ENCODE measurements at regions not wholly inside any gene's neighbourhood (a gene's known extent, or its start where the extent isn't known, plus 50 kb on each side); places are given as distances from the start of the nearest gene placed in this dataset.

GRCh38 chr2:145096582-145096981, 576.7 kb upstream of the ZEB2 start:
- DNase-seq, result no peak
- no peaks in the 10 kb centered on the region for H3K4me1 ChIP-seq
- ATAC-seq, result no peak
- no peaks in the 10 kb centered on the region for H3K9me3 ChIP-seq
- intact Hi-C loops (cut with DNase I), result no loop called here
- no peak for TF ChIP-seq CTCF (IDR thresholded peaks at IDR 0.05)
- H3K36me3 ChIP-seq (ENCODE audit: insufficient read depth in 1 of 2, low read depth in 1 of 2), result no peaks in the 10 kb centered on the region
- no peak overlapping the region for H3K4me3 ChIP-seq
- H3K27me3 ChIP-seq (ENCODE audit: insufficient read depth in 3 of 3, low read length in 2 of 3), result no peaks in the 10 kb centered on the region
- no peak overlapping the region for H3K27ac ChIP-seq

GRCh38 chr2:145095641-145096435, 575.9 kb upstream of the ZEB2 start:
- ATAC-seq, result no peak
- Histone ChIP-seq H3K9me3 (no peaks in the 10 kb centered on the region), H3K27me3 (ENCODE audit: insufficient read depth in 3 of 3, low read length in 2 of 3) (no peaks in the 10 kb centered on the region), H3K4me3 (no peak overlapping the region), H3K4me1 (no peaks in the 10 kb centered on the region), H3K36me3 (ENCODE audit: insufficient read depth in 1 of 2, low read depth in 1 of 2) (no peaks in the 10 kb centered on the region), H3K27ac (no peak overlapping the region)
- no peak for DNase-seq
- no peak for TF ChIP-seq CTCF (IDR thresholded peaks at IDR 0.05)
- intact Hi-C loops (cut with DNase I), result no loop called here
- whole genome bisulfite sequencing, 3 donors, result 77 to 79% (median 79%) methylated on average over 3 of the region's 3 CpGs

- H3K27ac ChIP-seq, result no peak overlapping the region
- TF ChIP-seq CTCF (IDR thresholded peaks at IDR 0.05), result no peak
Measured at GRCh38 chr2:145094370-145094769, 574.5 kb upstream of the ZEB2 start.

GRCh38 chr2:145091967-145092366, 572.0 kb upstream of the ZEB2 start:
- no peaks in the 10 kb centered on the region for H3K36me3 ChIP-seq (ENCODE audit: insufficient read depth in 1 of 2, low read depth in 1 of 2)
- no peaks in the 10 kb centered on the region for H3K9me3 ChIP-seq
- DNase-seq (no peak), ATAC-seq (no peak)
- H3K4me1 ChIP-seq, result no peaks in the 10 kb centered on the region
- TF ChIP-seq CTCF (IDR thresholded peaks at IDR 0.05), result no peak
- H3K27ac ChIP-seq, result no peak overlapping the region
- H3K27me3 ChIP-seq (ENCODE audit: insufficient read depth in 3 of 3, low read length in 2 of 3), result peaks cover 0 to 4% (median 0%) of the 10 kb centered on the region in 3 donors
- intact Hi-C loops (cut with DNase I), result no loop called here
- H3K4me3 ChIP-seq, result no peak overlapping the region

More at GRCh38 chr2:145094370-145094769, 574.5 kb upstream of the ZEB2 start:
- H3K36me3 ChIP-seq (ENCODE audit: insufficient read depth in 1 of 2, low read depth in 1 of 2), result no peaks in the 10 kb centered on the region
- H3K27me3 ChIP-seq (ENCODE audit: insufficient read depth in 3 of 3, low read length in 2 of 3), result no peaks in the 10 kb centered on the region
- H3K9me3 ChIP-seq, result no peaks in the 10 kb centered on the region
- H3K4me1 ChIP-seq, result no peaks in the 10 kb centered on the region
- ATAC-seq (no peak), DNase-seq (no peak)
- intact Hi-C loops (cut with DNase I), result no loop called here
- H3K4me3 ChIP-seq, result no peak overlapping the region

Data from psoas muscle (tissue), 7 donors.